ENCODE measurements at regions not wholly inside any gene's neighbourhood (a gene's known extent, or its start where the extent isn't known, plus 50 kb on each side); places are given as distances from the start of the nearest gene placed in this dataset.

DNA sequence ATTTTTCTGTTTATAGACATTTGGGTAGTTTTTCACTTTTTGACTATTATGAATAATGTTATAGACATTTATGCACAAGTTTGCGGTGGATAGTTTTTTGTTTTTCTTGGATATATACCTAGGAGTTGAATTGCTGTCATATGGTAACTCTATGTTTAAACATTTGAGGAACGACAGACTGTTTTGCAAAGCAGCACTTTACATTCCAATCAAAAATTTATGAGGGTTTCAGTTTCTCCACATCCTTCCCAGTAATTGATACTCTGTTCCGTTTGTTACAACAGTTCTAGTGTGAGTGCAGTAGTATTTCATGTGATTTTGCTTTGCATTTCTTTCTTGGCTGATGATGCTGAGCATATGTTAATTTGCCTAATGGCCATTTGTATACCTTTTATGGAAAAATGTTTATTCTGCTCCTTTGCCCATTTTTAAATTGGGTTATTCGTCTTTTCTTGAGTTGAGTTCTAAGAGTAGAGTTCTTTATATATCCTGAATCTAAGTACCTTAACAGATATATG, 617.3 kb upstream of the LRATD1 start:
- CTCF ChIA-PET, result no interaction called here
- intact Hi-C loops (cut with micrococcal nuclease), result no loop called here
- Histone ChIP-seq H3K4me1 (ENCODE audit: control insufficient read depth in 2 of 2, insufficient read depth in 2 of 2, low read length in 2 of 2) (no peaks in the 10 kb centered on the region), H3K9ac (ENCODE audit: low read length) (no peak overlapping the region), H3K27ac (ENCODE audit: low read length in 2 of 2) (no peak overlapping the region), H2AFZ (ENCODE audit: insufficient read depth, low read depth, low read length, poor library complexity, severe bottlenecking) (no peak overlapping the region), H3K79me2 (ENCODE audit: control insufficient read depth, insufficient read depth, low read length) (no peaks in the 10 kb centered on the region), H3K9me3 (ENCODE audit: control extremely low read depth in 1 of 3, control insufficient read depth in 2 of 3, insufficient read depth in 1 of 3, low read length in 2 of 3) (peaks cover 0 to 6% (median 0%) of the 10 kb centered on the region in 3 donors), H3K27me3 (replicated peaks in 1 of 4; ENCODE audit: control extremely low read depth in 1 of 4, control insufficient read depth in 3 of 4, insufficient read depth in 4 of 4, low read length in 3 of 4) (no peaks in the 10 kb centered on the region), H3K4me3 (ENCODE audit: control extremely low read depth in 1 of 5, extremely low read depth in 1 of 5, insufficient read depth in 1 of 5, low read depth in 2 of 5, low read length in 4 of 5) (no peak overlapping the region), H3K36me3 (replicated peaks in 1 of 2; ENCODE audit: control extremely low read depth in 1 of 2, control insufficient read depth in 1 of 2, extremely low read depth in 1 of 2, insufficient read depth in 2 of 2, low read length in 1 of 2) (no peaks in the 10 kb centered on the region), H4K20me1 (ENCODE audit: control insufficient read depth, insufficient read depth, low read length, poor library complexity, severe bottlenecking) (no peaks in the 10 kb centered on the region), H3K4me2 (replicated peaks; ENCODE audit: low read depth, low read length, poor library complexity, severe bottlenecking) (no peak overlapping the region)
- TF ChIP-seq EZH2 (IDR thresholded peaks at IDR 0.05; ENCODE audit: borderline replicate concordance, insufficient read depth, low read depth, low read length, poor library complexity, severe bottlenecking), result no peak
- TF ChIP-seq, protein P1, sequence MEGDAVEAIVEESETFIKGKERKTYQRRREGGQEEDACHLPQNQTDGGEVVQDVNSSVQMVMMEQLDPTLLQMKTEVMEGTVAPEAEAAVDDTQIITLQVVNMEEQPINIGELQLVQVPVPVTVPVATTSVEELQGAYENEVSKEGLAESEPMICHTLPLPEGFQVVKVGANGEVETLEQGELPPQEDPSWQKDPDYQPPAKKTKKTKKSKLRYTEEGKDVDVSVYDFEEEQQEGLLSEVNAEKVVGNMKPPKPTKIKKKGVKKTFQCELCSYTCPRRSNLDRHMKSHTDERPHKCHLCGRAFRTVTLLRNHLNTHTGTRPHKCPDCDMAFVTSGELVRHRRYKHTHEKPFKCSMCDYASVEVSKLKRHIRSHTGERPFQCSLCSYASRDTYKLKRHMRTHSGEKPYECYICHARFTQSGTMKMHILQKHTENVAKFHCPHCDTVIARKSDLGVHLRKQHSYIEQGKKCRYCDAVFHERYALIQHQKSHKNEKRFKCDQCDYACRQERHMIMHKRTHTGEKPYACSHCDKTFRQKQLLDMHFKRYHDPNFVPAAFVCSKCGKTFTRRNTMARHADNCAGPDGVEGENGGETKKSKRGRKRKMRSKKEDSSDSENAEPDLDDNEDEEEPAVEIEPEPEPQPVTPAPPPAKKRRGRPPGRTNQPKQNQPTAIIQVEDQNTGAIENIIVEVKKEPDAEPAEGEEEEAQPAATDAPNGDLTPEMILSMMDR (IDR thresholded peaks at IDR 0.05), result no peak
- no CpG with 5 or more reads among the region's 4 CpGs for WGBS (ENCODE audit: insufficient coverage)
- Mint-ChIP-seq H3K9me3 (ENCODE audit: insufficient read depth) (peaks cover 3% of the 10 kb centered on the region), H3K4me3 (no peak overlapping the region), H3K27me3 (no peaks in the 10 kb centered on the region), H3K4me1 (no peaks in the 10 kb centered on the region), H3K27ac (no peak overlapping the region)
- POLR2A ChIA-PET, result no interaction called here
- ATAC-seq (ENCODE audit: low read depth), result no peak
- no peak for DNase-seq

DNA sequence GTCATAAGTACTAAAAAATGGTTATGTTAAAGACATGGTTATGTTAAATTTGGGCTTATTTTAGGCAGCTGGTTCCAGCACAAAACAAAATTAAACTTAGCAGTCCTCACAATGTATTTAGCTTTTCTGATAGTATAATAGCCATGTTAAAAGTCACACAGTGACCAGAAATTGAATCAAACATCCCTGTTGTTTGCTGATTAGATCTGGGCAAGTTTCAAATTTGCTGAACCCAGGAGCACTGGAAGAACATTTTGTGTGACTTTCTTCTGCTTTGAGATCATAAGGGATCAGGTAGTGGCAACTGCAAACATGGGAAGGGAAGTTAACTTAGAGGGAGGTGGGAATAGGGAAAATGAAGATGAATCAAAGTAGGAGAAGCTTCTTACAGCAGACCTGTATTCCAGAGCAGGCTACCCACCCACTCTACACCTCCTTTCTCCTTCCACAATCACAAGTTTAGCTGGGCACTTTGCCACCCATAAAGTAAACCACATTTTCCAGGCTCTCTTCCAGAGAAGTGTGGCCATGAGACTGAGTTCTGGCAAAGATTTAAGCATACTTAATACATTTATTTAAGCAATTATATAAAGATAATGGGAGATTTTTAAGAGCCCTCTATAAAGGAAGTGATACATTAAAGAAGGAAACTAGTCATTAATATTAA, 616.1 kb upstream of the LRATD1 start:
- no peak for TF ChIP-seq EZH2 (IDR thresholded peaks at IDR 0.05; ENCODE audit: borderline replicate concordance, insufficient read depth, low read depth, low read length, poor library complexity, severe bottlenecking)
- TF ChIP-seq, protein P1 (IDR thresholded peaks at IDR 0.05), result no peak
- Histone ChIP-seq H3K79me2 (ENCODE audit: control insufficient read depth, insufficient read depth, low read length) (no peaks in the 10 kb centered on the region), H3K4me3 (ENCODE audit: control extremely low read depth in 1 of 5, extremely low read depth in 1 of 5, insufficient read depth in 1 of 5, low read depth in 2 of 5, low read length in 4 of 5) (no peak overlapping the region), H4K20me1 (ENCODE audit: control insufficient read depth, insufficient read depth, low read length, poor library complexity, severe bottlenecking) (no peaks in the 10 kb centered on the region), H3K27ac (ENCODE audit: low read length in 2 of 2) (no peak overlapping the region), H2AFZ (ENCODE audit: insufficient read depth, low read depth, low read length, poor library complexity, severe bottlenecking) (no peak overlapping the region), H3K27me3 (replicated peaks in 1 of 4; ENCODE audit: control extremely low read depth in 1 of 4, control insufficient read depth in 3 of 4, insufficient read depth in 4 of 4, low read length in 3 of 4) (no peaks in the 10 kb centered on the region), H3K9ac (ENCODE audit: low read length) (no peak overlapping the region), H3K4me1 (ENCODE audit: control insufficient read depth in 2 of 2, insufficient read depth in 2 of 2, low read length in 2 of 2) (no peaks in the 10 kb centered on the region), H3K9me3 (ENCODE audit: control extremely low read depth in 1 of 3, control insufficient read depth in 2 of 3, insufficient read depth in 1 of 3, low read length in 2 of 3) (peaks cover 0 to 6% (median 0%) of the 10 kb centered on the region in 3 donors), H3K4me2 (replicated peaks; ENCODE audit: low read depth, low read length, poor library complexity, severe bottlenecking) (no peak overlapping the region), H3K36me3 (replicated peaks in 1 of 2; ENCODE audit: control extremely low read depth in 1 of 2, control insufficient read depth in 1 of 2, extremely low read depth in 1 of 2, insufficient read depth in 2 of 2, low read length in 1 of 2) (no peaks in the 10 kb centered on the region)
- no peak for ATAC-seq (ENCODE audit: low read depth)
- Mint-ChIP-seq H3K4me3 (no peak overlapping the region), H3K4me1 (no peaks in the 10 kb centered on the region), H3K9me3 (ENCODE audit: insufficient read depth) (no peaks in the 10 kb centered on the region), H3K27ac (no peak overlapping the region), H3K27me3 (no peaks in the 10 kb centered on the region)
- POLR2A ChIA-PET, result no interaction called here
- CTCF ChIA-PET, result no interaction called here
- DNase-seq, result no peak
- intact Hi-C loops (cut with micrococcal nuclease), result no loop called here

All from B cell (primary cell).